CD14-positive monocyte (primary cell): ENCODE measurements at regions not wholly inside any gene's neighbourhood (a gene's known extent, or its start where the extent isn't known, plus 50 kb on each side); places are given as distances from the start of the nearest gene placed in this dataset.

ENCODE experiments used
- DNase-seq, 3 donors: peaks; one replicate each; pipeline ENCODE4 v3.0.0-alpha.2; 2011 to 2022
- H2AFZ ChIP-seq: 2 replicates; pipeline ENCODE4 v1.6.0; 2012; ENCODE audit warnings: mild to moderate bottlenecking, low read depth, low read length, inconsistent platforms; ENCODE audit not compliant: insufficient read depth, poor library complexity, severe bottlenecking
- H3K27ac ChIP-seq, 2 donors: 1 replicate in 1 of 2; 2 replicates in 1 of 2; pipeline ENCODE4 v1.5.1; 2012 to 2013; ENCODE audit warnings: low read length in 2 of 2, control low read depth in 1 of 2, inconsistent platforms in 1 of 2, low read depth in 1 of 2, mild to moderate bottlenecking in 1 of 2
- H3K27me3 ChIP-seq, 2 donors: one replicate each; pipeline versions ENCODE4 v1.6.0 to v1.6.1; 2011 to 2013; ENCODE audit warnings: low read length in 2 of 2; ENCODE audit not compliant: control insufficient read depth in 2 of 2, insufficient read depth in 2 of 2
- H3K36me3 ChIP-seq, 2 donors: replicated peaks in 1 of 2; 1 replicate in 1 of 2; 2 replicates in 1 of 2; pipeline versions ENCODE4 v1.5.1 to v1.6.1; 2012 to 2013; ENCODE audit warnings: low read length in 2 of 2, control low read depth in 1 of 2, inconsistent platforms in 1 of 2, mild to moderate bottlenecking in 1 of 2; ENCODE audit not compliant: insufficient read depth in 2 of 2, control insufficient read depth in 1 of 2
- H3K4me1 ChIP-seq, 2 donors: 1 replicate in 1 of 2; 2 replicates in 1 of 2; pipeline versions ENCODE4 v1.5.1 to v1.6.1; 2012 to 2013; ENCODE audit warnings: low read length in 2 of 2, control low read depth in 1 of 2, inconsistent platforms in 1 of 2, mild to moderate bottlenecking in 1 of 2, moderate library complexity in 1 of 2; ENCODE audit not compliant: insufficient read depth in 2 of 2, control insufficient read depth in 1 of 2
- H3K4me2 ChIP-seq: replicated peaks from 2 replicates; pipeline ENCODE3; 2012; ENCODE audit warnings: low read length, moderate library complexity, mild to moderate bottlenecking; ENCODE audit not compliant: poor library complexity, severe bottlenecking; ENCODE audit errors: extremely low read depth
- H3K4me3 ChIP-seq, 3 experiments: fragments of 200-600 bp in 1 of 3; sonication (generic) in 1 of 3; replicated peaks in 1 of 3; 1 replicate in 2 of 3; 2 replicates in 1 of 3; pipeline ENCODE4 v1.5.1; 2011 to 2013; ENCODE audit warnings: low read length in 3 of 3, mild to moderate bottlenecking in 3 of 3, control low read depth in 2 of 3, low read depth in 2 of 3, inconsistent platforms in 1 of 3, moderate library complexity in 1 of 3
- H3K79me2 ChIP-seq: 2 replicates; pipeline ENCODE4 v1.6.0; 2012; ENCODE audit warnings: mild to moderate bottlenecking, control low read depth, inconsistent platforms, low read length, moderate library complexity; ENCODE audit not compliant: insufficient read depth
- H3K9ac ChIP-seq: 2 replicates; pipeline ENCODE4 v1.6.0; 2017; ENCODE audit warnings: low read length, mild to moderate bottlenecking; ENCODE audit not compliant: insufficient read depth, poor library complexity, severe bottlenecking
- H3K9me3 ChIP-seq, 2 donors: replicated peaks in 1 of 2; 1 replicate in 1 of 2; 2 replicates in 1 of 2; pipeline versions ENCODE4 v1.5.1 to v1.6.1; 2012 to 2013; ENCODE audit warnings: low read length in 2 of 2, control low read depth in 1 of 2; ENCODE audit not compliant: control insufficient read depth in 1 of 2, insufficient read depth in 1 of 2
- H4K20me1 ChIP-seq: 2 replicates; pipeline ENCODE4 v1.6.0; 2012; ENCODE audit warnings: mild to moderate bottlenecking, low read length, control low read depth, moderate library complexity; ENCODE audit not compliant: insufficient read depth
- H3K27ac Mint-ChIP-seq, 7 donors: one replicate each; pipeline ENCODE4 v1.8.0; 2020; ENCODE audit warnings: mild to moderate bottlenecking in 7 of 7, mixed read lengths in 7 of 7, moderate library complexity in 6 of 7, inconsistent platforms in 2 of 7
- H3K27me3 Mint-ChIP-seq, 3 donors: one replicate each; pipeline ENCODE4 v1.8.0; 2021 to 2022; ENCODE audit warnings: low read depth in 3 of 3, mild to moderate bottlenecking in 3 of 3, mixed read lengths in 3 of 3, moderate library complexity in 3 of 3, inconsistent platforms in 1 of 3
- H3K36me3 Mint-ChIP-seq, 2 donors: one replicate each; pipeline ENCODE4 v1.8.0; 2020; ENCODE audit warnings: mixed read lengths in 2 of 2, inconsistent platforms in 1 of 2, mild to moderate bottlenecking in 1 of 2
- H3K4me1 Mint-ChIP-seq: one replicate; pipeline ENCODE4 v1.8.0; 2020; ENCODE audit warnings: mild to moderate bottlenecking, mixed read lengths
- H3K4me3 Mint-ChIP-seq, 2 donors: one replicate each; pipeline ENCODE4 v1.8.0; 2020; ENCODE audit warnings: mild to moderate bottlenecking in 2 of 2, mixed read lengths in 2 of 2, moderate library complexity in 1 of 2
- H3K9me3 Mint-ChIP-seq, 7 donors: one replicate each; pipeline ENCODE4 v1.8.0; 2020 to 2022; ENCODE audit warnings: mixed read lengths in 7 of 7, mild to moderate bottlenecking in 6 of 7, moderate library complexity in 6 of 7, inconsistent platforms in 2 of 7
- WGBS: methylation state at CpG from one replicate; pipeline ENCODE4 v1.1.5; 2013; ENCODE audit warnings: missing lambda C conversion rate; ENCODE audit not compliant: insufficient coverage; 5-methylcytosine and 5-hydroxymethylcytosine counted together
- intact Hi-C, 2 donors: fragments of 100-400 bp; cut with micrococcal nuclease; formaldehyde crosslinking; loops; one replicate each; pipeline versions ENCODE4 v1.15.0 to v1.15.1; 2023
- TF ChIP-seq, protein P1 (sequence below): fragments of 200-600 bp; IDR thresholded peaks from one replicate; pipeline ENCODE4 v1.8.0; 2022; ENCODE audit warnings: antibody characterized with exemption, mild to moderate bottlenecking

DNA sequence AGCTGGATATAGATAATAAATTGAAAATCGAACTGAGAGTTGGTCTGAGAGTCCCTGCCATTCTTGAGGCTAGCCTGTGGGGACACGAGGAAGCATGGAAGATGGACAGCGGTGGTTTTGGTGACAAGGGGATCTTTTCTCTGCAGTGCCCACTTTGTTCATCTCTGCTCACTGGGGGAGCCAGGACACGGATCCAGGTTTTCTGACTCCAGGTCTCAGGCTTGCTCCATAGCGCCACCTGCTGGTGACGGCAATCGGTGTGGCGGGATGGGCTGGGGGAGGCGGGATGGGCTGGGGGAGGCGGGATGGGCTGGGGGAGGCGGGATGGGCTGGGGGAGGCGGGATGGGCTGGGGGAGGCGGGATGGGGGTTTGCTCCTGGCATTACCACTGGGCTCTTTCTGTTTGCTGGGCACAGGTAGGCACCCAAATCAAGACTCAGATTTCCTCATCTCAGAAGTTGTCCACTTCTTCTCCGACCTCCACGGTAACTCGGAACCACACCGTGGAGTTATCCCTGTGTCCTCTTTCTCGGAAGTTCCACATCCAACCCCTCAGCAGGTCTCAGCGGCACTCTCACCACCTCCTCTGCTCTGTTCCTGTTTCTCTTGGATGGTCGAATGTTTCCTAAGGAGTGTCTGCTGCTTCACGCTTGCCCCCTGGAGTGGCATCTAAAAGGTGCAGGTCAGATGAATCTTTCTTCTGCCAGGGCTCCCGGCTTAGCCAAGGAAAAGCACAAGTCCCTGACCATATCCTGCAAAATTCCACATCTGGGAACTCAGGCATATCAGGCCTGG lies 142.4 kb downstream of the CYLD start:
- intact Hi-C loops, result no loop called here
- Histone ChIP-seq H3K4me2 (no peak overlapping the region), H3K4me1 (peaks cover 5 to 10% of the 10 kb centered on the region in 2 donors), H3K36me3 (no peaks in the 10 kb centered on the region), H2AFZ (no peak overlapping the region), H3K4me3 (no peak overlapping the region), H3K27ac (no peak overlapping the region), H3K9ac (no peak overlapping the region), H4K20me1 (no peaks in the 10 kb centered on the region), H3K79me2 (no peaks in the 10 kb centered on the region), H3K9me3 (peaks cover 0 to 4% of the 10 kb centered on the region in 2 donors), H3K27me3 (peaks cover 0 to 2% of the 10 kb centered on the region in 2 donors)
- Mint-ChIP-seq H3K4me3 (peak overlapping the region in 1 of 2 donors; percentile 50), H3K9me3 (peaks cover 0 to 3% (median 2%) of the 10 kb centered on the region in 7 donors), H3K27ac (no peak overlapping the region), H3K27me3 (peaks cover 3 to 13% (median 10%) of the 10 kb centered on the region in 3 donors), H3K4me1 (peaks cover 13% of the 10 kb centered on the region), H3K36me3 (no peaks in the 10 kb centered on the region)
- DNase-seq, result no peak
- 69% methylated on average over 9 of the region's 22 CpGs for WGBS
- TF ChIP-seq, protein P1, sequence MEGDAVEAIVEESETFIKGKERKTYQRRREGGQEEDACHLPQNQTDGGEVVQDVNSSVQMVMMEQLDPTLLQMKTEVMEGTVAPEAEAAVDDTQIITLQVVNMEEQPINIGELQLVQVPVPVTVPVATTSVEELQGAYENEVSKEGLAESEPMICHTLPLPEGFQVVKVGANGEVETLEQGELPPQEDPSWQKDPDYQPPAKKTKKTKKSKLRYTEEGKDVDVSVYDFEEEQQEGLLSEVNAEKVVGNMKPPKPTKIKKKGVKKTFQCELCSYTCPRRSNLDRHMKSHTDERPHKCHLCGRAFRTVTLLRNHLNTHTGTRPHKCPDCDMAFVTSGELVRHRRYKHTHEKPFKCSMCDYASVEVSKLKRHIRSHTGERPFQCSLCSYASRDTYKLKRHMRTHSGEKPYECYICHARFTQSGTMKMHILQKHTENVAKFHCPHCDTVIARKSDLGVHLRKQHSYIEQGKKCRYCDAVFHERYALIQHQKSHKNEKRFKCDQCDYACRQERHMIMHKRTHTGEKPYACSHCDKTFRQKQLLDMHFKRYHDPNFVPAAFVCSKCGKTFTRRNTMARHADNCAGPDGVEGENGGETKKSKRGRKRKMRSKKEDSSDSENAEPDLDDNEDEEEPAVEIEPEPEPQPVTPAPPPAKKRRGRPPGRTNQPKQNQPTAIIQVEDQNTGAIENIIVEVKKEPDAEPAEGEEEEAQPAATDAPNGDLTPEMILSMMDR, result peak; percentile 12

DNA sequence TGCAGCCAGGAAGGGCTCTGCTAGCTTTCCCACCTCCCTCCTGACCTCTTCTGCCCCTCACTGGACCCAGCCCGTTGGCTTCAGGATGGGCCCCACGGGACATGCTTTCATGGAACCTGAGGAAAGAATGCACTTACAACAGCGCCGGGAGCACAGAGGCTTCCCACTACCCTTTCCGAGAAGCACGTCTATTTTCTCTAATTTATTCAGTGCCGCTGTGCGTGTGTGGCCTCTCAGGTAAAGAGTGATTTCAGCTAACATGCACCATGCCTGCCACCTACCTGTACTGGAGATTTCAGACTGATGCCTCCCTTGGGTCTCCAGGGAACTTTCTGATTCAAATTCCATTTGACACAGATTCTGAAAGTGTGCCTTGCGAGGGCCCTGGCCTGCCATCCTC lies 140.1 kb downstream of the CYLD start:
- H3K27ac ChIP-seq, result no peak overlapping the region
- Mint-ChIP-seq H3K4me3 (no peak overlapping the region), H3K4me1 (peaks cover 2% of the 10 kb centered on the region), H3K27ac (no peak overlapping the region), H3K27me3 (peaks cover 11 to 19% (median 12%) of the 10 kb centered on the region in 3 donors), H3K36me3 (no peaks in the 10 kb centered on the region), H3K9me3 (peaks cover 0 to 3% (median under 1%) of the 10 kb centered on the region in 7 donors)
- H3K9me3 ChIP-seq, result peaks cover 0 to 4% of the 10 kb centered on the region in 2 donors
- H3K36me3 ChIP-seq, result no peaks in the 10 kb centered on the region
- no peak overlapping the region for H3K9ac ChIP-seq
- TF ChIP-seq, protein P1, result no peak
- H3K79me2 ChIP-seq, result no peaks in the 10 kb centered on the region
- no peak for DNase-seq
- H3K4me1 ChIP-seq, result peaks cover 0 to 10% of the 10 kb centered on the region in 2 donors
- no peak overlapping the region for H3K4me2 ChIP-seq
- H3K27me3 ChIP-seq, result peaks cover 0 to 3% of the 10 kb centered on the region in 2 donors
- no peaks in the 10 kb centered on the region for H4K20me1 ChIP-seq
- H3K4me3 ChIP-seq, result no peak overlapping the region
- intact Hi-C loops, result no loop called here
- H2AFZ ChIP-seq, result no peak overlapping the region
- WGBS, result 82% methylated on average over 7 of the region's 9 CpGs
